ENCODE measurements at regions not wholly inside any gene's neighbourhood (a gene's known extent, or its start where the extent isn't known, plus 50 kb on each side); places are given as distances from the start of the nearest gene placed in this dataset.
A peak's percentile ranks its signal among the peaks of the same experiment; 100 is the strongest.

DNA sequence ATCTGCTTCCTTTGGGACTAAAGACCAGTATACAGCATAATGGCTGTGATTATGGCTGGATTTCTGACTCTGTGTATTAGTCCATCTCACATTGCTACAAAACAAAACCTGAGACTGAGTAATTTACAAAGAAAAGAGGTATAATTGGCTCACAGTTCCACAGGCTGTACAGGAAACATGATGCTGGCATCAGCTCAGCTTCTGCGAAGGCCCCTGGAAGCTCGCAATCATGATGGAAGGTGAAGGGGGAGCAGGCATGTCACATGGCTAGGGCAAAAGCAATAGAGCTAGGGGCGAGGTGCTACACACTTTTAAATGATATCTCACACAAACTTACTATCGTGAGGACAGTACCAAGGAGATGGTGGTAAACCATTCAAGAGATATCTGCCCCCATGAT is 68.0 kb upstream of the GADL1 start:
- DNase-seq (ENCODE audit: extremely low read depth, insufficient read length) = no peak
- Histone ChIP-seq H3K36me3 (ENCODE audit: control insufficient read depth, insufficient read depth, low read length) (no peaks in the 10 kb centered on the region), H3K27me3 (replicated peaks; ENCODE audit: control insufficient read depth, insufficient read depth, low read length) (no peaks in the 10 kb centered on the region), H3K4me3 (replicated peaks; ENCODE audit: low read depth, low read length) (no peak overlapping the region)
- TF ChIP-seq, protein P1, sequence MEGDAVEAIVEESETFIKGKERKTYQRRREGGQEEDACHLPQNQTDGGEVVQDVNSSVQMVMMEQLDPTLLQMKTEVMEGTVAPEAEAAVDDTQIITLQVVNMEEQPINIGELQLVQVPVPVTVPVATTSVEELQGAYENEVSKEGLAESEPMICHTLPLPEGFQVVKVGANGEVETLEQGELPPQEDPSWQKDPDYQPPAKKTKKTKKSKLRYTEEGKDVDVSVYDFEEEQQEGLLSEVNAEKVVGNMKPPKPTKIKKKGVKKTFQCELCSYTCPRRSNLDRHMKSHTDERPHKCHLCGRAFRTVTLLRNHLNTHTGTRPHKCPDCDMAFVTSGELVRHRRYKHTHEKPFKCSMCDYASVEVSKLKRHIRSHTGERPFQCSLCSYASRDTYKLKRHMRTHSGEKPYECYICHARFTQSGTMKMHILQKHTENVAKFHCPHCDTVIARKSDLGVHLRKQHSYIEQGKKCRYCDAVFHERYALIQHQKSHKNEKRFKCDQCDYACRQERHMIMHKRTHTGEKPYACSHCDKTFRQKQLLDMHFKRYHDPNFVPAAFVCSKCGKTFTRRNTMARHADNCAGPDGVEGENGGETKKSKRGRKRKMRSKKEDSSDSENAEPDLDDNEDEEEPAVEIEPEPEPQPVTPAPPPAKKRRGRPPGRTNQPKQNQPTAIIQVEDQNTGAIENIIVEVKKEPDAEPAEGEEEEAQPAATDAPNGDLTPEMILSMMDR (IDR thresholded peaks at IDR 0.05; ENCODE audit: insufficient read depth, low read length, poor library complexity, severe bottlenecking) = no peak

DNA sequence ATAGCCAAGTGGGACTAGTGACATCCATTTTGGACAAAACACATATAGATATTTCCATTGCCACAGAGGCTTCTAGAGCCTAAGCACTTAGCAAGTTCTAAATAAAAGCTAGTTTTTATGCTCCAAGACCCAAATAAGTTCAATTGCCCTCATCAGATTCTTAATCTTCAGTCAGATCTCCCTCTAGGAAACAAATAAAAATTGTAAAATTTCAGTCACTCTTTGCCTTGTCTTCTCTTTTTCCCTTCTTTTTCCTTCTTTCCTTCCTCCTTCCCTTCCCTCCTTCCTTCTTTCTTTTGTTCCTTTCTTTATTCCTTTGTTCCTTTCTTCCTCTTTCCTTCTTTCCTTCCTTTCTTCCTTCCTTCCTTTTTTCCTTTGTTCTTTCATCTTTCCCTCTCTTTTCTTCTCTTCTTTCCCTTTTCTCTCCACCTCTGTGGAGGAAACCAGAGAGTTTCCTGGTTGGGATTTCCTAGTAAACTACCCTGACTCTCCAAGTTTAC is 68.8 kb upstream of the GADL1 start:
- H3K27me3 ChIP-seq (replicated peaks; ENCODE audit: control insufficient read depth, insufficient read depth, low read length) = no peaks in the 10 kb centered on the region
- TF ChIP-seq, protein P1 (IDR thresholded peaks at IDR 0.05; ENCODE audit: insufficient read depth, low read length, poor library complexity, severe bottlenecking) = no peak
- DNase-seq (ENCODE audit: extremely low read depth, insufficient read length) = no peak
- H3K4me3 ChIP-seq (replicated peaks; ENCODE audit: low read depth, low read length) = no peak overlapping the region
- no peaks in the 10 kb centered on the region for H3K36me3 ChIP-seq (ENCODE audit: control insufficient read depth, insufficient read depth, low read length)

DNA sequence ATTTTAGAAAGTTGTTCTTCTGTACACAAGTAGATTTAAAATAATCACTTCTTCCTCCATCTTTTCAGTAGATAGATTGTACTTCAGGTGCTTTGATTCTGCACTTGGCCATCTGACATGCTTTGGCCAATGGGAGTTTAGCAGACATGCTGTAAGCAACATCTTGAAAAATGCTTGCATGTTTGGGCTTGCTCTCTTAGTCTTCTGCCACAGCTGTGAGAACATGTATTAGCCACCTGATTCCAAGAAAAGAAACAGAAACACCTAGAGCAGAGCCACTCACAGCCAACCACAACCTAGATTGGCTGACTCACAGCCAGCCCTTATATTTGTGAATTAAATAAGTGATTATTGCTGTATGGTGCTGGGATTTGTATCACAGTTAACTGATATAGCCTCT is 70.2 kb upstream of the GADL1 start:
- H3K4me3 ChIP-seq (replicated peaks; ENCODE audit: low read depth, low read length) = no peak overlapping the region
- TF ChIP-seq, protein P1 (IDR thresholded peaks at IDR 0.05; ENCODE audit: insufficient read depth, low read length, poor library complexity, severe bottlenecking) = no peak
- H3K27me3 ChIP-seq (replicated peaks; ENCODE audit: control insufficient read depth, insufficient read depth, low read length) = no peaks in the 10 kb centered on the region
- DNase-seq (ENCODE audit: extremely low read depth, insufficient read length) = peak; percentile 11
- no peaks in the 10 kb centered on the region for H3K36me3 ChIP-seq (ENCODE audit: control insufficient read depth, insufficient read depth, low read length)

DNA sequence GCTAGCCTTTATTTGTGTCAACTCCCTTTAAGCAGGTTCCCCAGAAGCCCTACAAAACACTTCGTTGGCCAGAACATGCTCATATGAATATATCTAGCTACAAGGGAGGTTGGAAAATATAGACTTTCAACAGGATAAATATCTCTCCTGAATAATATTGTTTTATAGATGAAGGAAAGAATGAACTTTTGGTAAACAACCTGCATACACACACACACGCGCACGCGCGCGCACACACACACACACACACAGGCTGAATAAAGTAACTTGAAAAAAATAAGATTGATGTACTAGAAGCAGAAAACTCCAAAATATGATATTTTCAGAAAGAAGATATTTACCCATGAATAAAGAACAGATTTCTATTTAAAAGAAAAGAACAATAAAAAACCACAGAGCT is 72.4 kb upstream of the GADL1 start:
- Histone ChIP-seq H3K4me3 (replicated peaks; ENCODE audit: low read depth, low read length) (no peak overlapping the region), H3K36me3 (ENCODE audit: control insufficient read depth, insufficient read depth, low read length) (no peaks in the 10 kb centered on the region), H3K27me3 (replicated peaks; ENCODE audit: control insufficient read depth, insufficient read depth, low read length) (no peaks in the 10 kb centered on the region)
- DNase-seq (ENCODE audit: extremely low read depth, insufficient read length) = no peak
- TF ChIP-seq, protein P1 (IDR thresholded peaks at IDR 0.05; ENCODE audit: insufficient read depth, low read length, poor library complexity, severe bottlenecking) = no peak

DNA sequence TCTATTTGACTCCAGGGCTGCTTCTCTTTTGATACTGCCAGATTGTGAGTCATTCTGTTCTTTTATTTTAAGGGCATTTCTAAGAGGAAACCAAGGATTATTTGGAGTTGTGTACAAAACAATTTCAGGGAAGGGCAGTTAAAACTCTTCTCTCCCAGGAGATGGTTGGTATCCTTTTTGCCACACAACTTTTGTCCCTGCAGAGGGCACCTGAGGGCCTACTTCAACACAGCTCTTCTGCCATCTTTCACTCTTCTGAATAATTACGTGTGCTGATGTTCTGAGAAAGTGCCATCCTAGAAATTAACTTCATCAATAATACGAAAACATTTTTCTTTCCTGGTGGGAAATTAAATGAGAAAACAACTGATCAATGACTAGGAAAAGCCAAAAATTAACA is 75.7 kb upstream of the GADL1 start:
- DNase-seq (ENCODE audit: extremely low read depth, insufficient read length) = no peak
- Histone ChIP-seq H3K4me3 (replicated peaks; ENCODE audit: low read depth, low read length) (no peak overlapping the region), H3K27me3 (replicated peaks; ENCODE audit: control insufficient read depth, insufficient read depth, low read length) (no peaks in the 10 kb centered on the region), H3K36me3 (ENCODE audit: control insufficient read depth, insufficient read depth, low read length) (no peaks in the 10 kb centered on the region)
- TF ChIP-seq, protein P1 (IDR thresholded peaks at IDR 0.05; ENCODE audit: insufficient read depth, low read length, poor library complexity, severe bottlenecking) = no peak

DNA sequence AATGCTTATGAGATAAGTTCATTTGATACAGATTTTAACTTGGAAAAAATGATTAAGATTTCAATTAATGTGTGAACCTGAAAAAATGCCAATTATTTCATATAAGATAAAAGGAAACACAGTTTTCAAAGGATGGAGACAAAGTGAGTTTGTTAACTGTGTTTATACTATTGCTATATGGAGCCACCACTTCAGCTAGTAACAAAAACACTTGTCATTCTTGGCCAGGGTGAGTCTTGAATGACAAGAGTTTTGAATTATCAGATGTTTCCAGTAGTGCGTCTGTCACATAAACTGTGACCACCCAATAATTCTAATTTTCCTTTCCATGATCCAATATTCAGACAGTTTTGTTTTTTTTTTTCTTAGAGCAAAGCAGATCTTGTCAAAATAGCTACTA is 78.0 kb upstream of the GADL1 start:
- H3K4me3 ChIP-seq (replicated peaks; ENCODE audit: low read depth, low read length) = no peak overlapping the region
- DNase-seq (ENCODE audit: extremely low read depth, insufficient read length) = no peak
- no peaks in the 10 kb centered on the region for H3K27me3 ChIP-seq (replicated peaks; ENCODE audit: control insufficient read depth, insufficient read depth, low read length)
- no peaks in the 10 kb centered on the region for H3K36me3 ChIP-seq (ENCODE audit: control insufficient read depth, insufficient read depth, low read length)
- TF ChIP-seq, protein P1 (IDR thresholded peaks at IDR 0.05; ENCODE audit: insufficient read depth, low read length, poor library complexity, severe bottlenecking) = no peak
